GM18507 (cell line): ENCODE measurements at regions not wholly inside any gene's neighbourhood (a gene's known extent, or its start where the extent isn't known, plus 50 kb on each side); places are given as distances from the start of the nearest gene placed in this dataset.

Source experiments
- DNase-seq: peaks from one replicate; pipeline ENCODE4 v3.0.0; 2011; ENCODE audit warnings: low read depth; ENCODE audit not compliant: insufficient read length; ENCODE audit errors: extremely low spot score
- FAIRE-seq: peaks from 2 replicates; lab custom pipeline; 2011; peaks lifted over from hg19 to GRCh38; lab: Jason Lieb, UNC

DNA sequence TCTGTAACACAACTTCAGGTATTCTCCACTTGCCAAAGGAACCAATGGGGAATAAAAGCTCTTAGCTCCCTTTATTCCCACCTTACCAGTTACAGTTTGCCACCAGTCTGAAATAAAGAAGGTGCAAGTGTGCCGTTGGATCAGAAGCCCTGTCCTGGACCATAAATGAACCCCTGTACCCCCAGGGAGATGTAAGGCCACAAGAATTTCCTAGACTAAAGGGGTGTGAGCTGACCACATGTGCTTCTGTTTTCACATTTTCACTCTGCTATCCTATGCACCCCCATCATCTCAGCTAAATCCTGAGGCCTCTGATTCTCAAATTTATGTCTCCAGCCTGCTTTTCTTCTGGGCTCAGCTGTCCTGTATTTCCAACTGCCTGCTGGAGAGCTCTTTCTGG is 221.2 kb downstream of the SPRY1 start:
- FAIRE-seq: no peak

DNA sequence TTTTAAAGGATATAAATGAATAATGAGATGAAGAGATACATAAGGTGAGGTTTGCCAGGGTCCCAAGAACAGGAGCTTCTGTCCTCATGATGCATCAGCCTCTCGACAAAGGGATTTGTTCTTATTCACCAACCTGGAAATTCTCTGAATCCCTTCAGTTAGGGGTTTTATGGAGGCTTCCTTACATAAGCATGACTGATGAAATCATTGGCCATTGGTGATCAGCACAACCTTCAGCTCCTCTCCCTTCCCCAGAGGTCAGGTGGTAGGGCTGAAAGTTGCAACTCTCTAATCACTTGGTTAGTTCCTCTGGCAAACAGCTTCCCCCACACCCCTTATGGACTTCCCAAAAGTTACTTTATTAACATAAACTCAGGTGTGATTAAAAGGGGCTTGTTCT is 222.0 kb downstream of the SPRY1 start:
- no peak for DNase-seq
- no peak for FAIRE-seq

More for the DNA sequence above, 221.2 kb downstream of the SPRY1 start:
- DNase-seq: no peak

DNA sequence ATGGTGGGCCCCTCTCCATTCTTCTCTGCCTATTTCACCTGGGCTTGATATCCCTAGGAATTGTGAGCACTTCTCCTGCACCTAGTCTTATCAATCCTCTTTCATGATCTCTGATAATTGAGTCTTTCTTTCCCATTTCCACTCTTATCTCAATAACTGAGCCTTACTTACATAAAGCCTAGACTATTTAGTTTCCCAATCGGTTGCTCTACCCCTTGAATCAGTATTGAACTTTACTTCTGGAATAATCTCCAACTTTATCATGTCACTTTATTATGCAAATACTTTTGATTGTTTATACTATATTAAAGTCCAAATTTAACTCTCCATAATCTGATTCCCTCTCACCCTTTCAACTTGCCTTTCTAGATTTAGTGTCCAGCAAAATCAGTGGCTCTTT is 222.7 kb downstream of the SPRY1 start:
- DNase-seq (no peak), FAIRE-seq (no peak)

DNA sequence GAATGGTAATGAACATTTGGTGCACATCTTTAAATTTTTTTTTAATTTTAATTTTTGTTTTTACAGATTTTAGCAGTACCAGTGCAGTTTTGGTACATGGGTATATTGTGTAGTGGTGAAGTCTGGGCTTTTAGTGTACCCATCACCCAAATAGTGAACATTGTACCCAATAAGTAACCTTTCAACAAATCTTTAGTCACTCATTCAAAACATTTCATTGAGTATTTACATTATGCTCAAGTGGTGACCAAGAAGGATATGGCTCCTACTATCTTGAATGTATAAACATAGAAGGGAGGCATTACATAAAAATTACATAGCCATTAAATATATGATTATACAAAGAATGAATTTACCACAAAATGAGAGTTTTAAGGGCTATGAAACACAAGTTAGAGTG is 223.3 kb downstream of the SPRY1 start:
- FAIRE-seq: no peak
- no peak for DNase-seq

DNA sequence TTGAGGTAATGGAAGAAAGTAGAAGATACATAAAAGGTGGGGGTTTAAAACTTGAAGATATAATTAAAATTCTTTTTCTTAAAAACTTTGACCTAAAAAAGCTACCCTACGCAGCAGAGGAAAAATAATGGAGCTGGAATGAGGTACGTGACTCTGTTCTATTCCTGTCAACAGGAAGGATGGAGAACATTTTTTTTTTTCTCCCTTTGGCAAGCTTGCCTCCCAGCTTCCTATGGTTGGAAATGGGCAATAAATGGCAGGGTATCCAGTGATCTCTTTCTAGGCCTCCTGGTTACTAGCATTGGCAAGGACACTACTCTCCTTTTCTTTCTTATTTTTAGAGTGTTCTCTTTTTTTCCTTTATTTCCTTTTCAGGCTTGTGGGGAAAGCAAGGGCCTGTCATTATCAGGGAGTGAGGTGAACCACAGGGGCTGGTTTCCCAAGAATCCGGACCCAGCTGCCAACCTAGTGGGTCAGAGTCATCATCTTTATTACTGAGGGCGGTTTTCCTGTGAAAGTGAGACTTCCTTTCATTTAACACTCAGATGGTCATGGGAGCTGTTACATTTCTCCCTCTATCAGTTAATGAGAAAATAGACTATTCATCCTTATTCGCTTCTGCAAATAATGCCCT is 224.6 kb downstream of the SPRY1 start:
- peak; percentile 45 for FAIRE-seq
- no peak for DNase-seq

DNA sequence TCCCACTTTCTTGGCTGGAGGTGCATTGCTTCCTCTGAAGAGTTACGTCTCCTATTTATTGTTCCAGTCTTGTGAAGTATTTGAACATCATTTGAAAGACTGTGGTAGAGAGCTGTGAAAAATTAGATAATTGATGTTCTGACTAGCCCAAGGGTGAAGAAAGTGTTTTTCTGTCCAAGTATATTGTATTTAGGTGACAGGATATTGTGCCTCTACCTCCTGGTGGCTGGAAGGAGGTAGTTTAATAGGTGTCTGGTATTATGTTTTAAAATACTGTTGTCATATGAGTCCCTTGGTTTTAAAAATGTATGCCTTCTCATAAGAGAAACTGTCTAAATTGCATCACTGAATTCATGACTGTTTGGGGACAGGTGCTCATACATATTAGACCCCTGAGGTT is 226.0 kb downstream of the SPRY1 start:
- no peak for FAIRE-seq
- DNase-seq: no peak

DNA sequence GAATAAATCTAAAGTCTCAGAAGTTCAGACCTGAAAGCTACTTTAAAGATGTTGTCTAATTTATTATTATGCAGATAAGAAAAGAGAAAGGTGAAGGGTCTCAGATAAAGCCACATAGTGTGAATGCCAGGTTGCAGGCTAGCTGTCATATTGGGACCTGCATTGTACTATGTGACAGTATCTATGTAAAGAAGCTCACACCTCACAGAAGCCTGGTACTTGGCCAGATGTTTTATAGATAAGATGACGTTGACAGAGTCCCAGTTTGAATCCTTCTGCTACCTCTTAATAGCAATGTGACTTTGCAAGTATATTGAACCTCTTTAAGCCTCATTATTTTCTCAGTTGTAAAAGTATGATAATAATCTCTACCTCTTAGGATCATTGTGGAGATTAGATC is 227.0 kb downstream of the SPRY1 start:
- no peak for DNase-seq
- no peak for FAIRE-seq

DNA sequence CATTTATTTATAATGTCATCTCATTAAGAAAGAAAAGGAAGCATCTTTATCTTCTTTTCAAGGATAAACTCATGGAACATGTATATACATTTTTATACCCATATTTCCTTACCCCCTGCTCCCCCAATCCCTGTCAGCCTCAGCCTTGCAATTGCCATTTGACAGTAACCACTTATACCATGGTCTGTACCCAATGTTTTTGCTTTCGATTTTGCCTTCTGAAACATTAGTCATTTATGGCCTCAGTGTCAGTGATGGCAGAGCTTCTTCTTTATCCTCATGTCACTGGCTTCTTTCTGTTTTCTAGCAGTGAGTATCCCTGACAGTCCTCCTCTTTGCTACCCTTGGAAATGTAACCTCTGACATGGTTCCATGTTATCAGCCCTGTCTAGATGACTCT is 228.4 kb downstream of the SPRY1 start:
- no peak for DNase-seq
- FAIRE-seq: no peak

DNA sequence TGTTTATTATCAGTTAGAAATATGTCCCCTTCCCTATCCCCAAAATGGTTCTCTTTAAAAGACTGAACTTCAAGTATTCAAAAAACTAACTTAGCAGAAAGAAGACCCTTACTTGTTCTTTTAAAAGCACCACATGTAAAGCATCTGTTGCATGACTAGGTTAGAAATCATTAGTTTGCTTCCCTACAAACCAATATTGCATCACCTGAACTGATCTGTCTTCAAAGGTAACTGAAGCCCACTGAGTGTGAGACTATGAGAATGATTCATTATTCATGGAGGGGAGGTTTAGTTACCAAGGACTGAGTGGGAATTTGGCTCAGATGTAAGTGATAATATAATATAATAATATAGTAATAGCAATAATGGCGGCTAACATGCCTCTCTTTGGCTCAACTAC is 231.7 kb downstream of the SPRY1 start:
- no peak for DNase-seq
- no peak for FAIRE-seq

DNA sequence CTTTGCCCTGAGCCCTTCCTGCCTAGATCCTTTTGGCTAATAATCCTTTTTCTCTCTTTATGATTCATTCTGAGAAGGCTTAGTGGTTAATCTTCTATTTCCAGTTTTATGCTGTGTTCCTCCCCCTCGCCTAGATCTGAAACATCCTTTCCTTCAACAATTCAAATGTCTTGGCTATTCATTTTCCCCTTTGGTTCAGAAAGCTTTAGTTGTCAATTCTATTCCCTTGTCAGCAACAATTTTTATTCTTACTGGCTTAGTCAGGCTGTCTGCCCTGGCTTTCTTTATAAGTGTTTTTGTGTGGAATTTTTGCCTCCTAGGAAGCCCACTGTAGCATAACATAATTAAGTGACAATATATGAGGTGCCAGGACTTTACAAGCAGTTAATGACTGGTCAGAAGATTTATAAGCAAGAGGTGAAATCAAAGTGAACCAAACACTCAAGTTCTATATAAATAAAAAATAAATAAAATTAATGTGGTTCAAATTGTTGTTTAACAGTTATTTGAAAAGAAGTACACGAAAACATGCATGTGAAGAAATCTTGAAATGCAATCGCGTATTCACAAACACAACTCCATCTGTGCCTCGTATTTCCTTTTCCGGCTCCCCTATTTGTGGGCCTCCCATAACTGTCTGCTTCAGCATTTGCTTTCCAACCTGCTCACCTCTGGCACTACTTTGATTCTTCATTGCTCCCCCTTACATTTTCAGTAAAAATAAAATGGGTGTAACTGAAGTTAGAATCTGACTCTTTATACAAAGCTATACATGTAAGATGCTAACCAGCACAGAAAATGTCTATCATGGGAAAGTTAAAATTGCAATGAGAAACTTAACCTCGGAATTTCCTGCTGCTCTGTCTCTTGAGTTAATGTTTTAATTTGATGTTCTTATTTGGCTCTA is 235.4 kb downstream of the SPRY1 start:
- FAIRE-seq (no peak), DNase-seq (no peak)

DNA sequence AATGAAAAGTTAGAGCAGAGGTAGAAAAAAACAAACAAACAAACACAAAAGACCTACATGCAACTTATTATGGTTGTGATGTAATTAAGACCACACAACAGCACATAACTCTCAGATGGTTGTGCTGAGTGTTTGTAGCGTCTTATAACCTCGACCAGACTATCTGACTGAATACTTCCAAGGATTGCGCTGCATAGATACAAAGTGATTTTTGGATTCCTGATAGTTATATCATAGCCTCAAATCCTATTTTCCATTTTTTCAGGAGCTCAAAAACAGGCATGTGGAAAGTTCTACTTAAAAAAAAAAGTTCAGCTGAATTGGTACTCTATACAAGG is 236.1 kb downstream of the SPRY1 start:
- no peak for FAIRE-seq
- no peak for DNase-seq

DNA sequence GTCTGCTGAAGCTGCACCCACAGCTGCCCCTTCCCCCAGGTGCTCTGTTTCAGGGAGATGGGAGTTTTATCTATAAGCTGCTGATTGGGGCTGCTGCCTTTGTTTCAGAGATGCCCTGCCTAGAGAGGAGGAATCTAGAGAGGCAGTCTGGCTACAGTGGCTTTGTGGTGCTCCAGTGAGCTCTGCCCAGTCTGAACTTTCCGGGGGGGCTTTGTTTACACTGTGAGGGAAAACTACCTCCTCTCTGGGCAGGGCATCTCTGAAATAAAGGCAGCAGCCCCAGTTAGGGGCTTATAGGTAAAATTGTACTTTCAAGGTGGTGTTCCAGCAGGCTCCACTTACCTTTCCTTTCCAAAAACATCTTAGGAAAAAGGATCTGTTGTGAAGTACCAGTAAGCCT is 242.2 kb downstream of the SPRY1 start:
- DNase-seq (no peak), FAIRE-seq (no peak)

DNA sequence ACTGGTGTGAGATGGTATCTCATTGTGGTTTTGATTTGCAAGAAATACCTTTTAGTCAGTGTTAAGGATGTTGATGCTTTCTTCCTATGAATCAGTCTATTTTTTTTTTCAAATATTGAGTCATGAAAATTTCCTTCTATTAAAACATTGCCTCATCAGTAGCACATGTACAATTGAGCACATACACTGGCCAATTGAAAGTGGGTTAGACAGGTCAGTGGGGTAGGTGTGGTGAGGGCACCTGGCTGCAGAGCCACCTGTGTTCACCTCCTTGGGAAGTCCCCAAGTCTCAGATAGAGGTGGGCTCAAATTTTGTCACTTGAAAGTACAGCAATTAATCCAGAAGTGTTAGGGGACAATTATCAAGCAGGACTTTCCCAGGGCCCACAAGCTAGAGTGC is 243.7 kb downstream of the SPRY1 start:
- FAIRE-seq: no peak
- no peak for DNase-seq

DNA sequence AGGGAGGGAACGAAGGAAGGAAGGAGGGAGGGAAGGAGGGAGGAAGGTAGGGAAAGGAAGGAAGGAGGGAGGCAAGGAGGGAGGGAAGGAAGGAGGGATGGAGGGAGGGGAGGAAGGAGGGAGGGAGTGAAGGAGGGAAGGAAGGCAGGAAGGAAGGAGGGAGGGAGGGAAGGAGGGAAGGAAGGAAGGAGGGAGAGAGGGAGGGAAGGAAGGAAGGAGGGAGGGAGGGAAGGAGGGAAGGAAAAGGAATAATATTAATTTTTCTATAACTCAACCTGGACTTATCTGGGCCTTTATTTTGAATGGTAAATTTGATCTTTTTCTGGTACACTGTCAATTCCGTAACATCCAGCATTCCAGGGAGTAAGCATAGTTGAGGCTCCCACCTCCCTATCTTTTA is 244.2 kb downstream of the SPRY1 start:
- no peak for FAIRE-seq
- DNase-seq: no peak

DNA sequence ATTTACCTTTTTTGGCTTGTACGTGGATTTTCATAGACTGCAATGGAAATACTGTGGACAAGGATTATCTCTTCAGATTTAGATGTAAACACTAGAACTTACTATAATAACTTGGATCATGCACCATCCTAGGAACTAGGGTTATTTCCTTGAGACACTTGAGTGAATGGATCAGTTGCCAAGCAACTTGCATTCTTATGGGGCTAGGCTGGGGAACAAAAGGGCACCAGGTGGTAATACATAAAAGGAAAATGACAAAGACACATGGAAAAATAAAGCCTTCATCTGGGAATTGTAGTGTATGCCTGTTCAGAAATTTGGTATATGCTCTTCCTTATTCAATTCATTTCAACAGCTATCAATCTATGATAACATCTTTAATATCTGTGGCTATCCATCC is 247.1 kb downstream of the SPRY1 start:
- DNase-seq: no peak
- FAIRE-seq: no peak

DNA sequence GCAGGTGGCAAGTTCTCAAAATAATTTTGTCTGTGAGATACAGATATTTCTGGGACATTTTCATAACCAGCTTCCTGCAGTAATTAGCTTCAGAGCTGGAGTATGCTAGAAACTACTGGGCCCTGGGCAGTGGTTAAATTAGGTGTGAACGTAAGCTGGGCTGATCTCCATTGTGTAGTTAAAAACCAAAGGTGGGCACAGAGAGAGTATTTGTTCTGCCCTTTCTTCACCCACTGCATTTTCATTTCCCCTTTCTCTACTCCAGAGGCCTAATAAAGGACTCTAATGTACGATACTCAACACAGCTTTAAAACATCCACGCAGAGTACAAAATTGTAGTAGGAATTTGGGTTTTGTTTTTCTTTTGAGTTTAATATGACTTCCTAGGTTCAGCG is 252.7 kb downstream of the SPRY1 start:
- peak; percentile 49 for FAIRE-seq
- no peak for DNase-seq

DNA sequence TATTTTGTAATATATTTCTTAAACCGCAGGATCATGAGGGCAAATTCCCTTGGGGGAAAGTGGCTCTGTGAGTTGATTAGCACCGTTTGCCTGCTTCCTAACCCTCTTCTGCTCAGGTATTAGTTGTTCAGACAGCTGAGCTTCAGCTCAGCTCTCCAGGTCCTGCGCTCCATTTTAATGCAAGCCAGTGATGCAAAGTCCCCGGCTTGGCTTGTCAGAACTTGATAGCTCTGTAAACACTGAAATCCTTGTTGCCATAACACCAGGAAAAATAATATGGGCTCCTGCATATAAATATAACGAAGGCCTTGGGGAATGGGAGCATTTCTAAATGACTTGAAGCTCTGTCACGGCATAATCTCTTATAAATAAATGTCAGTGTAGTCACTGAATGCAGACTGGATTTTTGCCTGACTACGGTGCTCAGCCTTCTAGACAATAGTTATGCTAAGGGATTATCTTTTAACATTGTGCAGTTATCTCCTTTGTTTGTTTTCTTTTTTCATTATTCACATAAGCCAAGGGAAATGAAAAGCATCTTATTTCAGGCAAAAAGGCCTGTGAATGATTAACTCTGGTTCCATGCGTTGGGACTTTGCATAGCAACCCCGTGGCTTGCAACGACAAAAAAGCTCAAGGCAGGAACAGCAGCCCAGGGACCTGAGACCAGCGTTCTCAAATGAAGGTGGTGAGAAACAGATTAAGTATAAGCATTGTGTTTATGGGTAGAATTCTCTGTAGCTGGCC is 253.2 kb downstream of the SPRY1 start:
- DNase-seq: no peak
- FAIRE-seq: no peak

DNA sequence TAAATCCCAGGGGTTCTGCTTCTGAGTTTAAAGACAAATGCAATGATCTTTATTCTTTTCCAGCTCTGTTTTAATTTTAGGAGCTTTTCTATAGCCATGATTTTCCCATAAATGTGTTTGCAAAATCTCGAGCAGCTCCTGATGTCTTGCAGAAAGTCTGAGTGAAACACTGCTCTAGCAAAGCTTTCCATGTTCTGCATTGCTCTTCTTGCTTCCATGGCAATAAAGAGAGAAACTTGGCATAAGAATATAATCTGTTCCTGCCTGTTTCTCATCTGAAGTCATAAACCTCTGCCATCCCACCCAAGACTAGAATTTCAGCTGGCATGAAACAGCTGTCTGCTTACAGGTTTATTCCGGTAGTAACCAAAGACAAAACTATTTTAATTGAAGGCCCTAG is 254.5 kb downstream of the SPRY1 start:
- DNase-seq: no peak
- no peak for FAIRE-seq

DNA sequence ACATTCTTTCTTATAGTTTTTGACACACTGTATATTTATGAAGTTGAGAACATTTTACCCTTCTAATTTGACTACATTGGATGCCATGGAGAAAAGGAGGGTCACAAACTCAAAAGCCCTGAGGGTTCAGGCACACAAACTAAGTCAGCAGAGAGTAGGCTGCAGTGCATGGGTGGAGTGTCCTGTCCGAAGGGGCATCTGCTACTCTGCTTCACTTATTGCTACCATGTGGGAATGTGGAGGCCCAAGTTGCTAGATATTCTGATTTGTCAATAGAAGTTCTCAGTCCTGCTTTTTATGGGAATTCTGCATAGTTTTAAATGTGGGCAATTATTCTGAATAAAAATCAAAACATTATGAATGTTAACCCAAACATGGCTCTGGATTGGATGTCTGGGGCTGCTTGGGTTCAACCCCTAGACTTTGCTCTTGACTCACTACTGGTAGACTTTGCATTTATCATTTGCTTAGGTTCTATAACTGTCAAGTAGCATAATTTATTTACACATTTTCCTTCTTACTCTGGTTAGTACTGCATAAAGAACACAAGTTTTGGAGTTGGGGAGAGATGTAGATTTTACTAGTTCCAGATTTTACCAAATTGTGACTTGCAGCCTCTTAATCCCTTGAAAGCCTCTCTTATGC is 255.1 kb downstream of the SPRY1 start:
- no peak for FAIRE-seq
- DNase-seq: no peak

DNA sequence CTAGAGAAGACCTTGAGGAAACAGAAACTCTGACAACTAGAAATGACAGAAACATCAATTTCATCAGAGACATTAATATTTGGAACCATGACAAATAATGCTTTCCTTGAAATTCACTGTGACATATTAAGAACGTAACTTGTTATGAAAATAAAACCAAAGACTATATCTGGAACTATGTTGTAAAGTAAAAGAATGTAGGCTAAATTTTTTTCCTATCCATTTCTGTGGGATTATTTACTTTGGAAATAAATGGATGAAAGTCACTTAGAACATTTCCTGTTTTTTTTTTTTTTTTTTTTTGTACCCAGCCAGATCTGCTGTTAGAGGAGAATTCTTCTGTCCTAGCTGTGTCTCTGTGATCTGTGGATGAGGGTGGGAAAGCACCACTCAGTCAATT is 255.9 kb downstream of the SPRY1 start:
- FAIRE-seq (no peak), DNase-seq (no peak)
